HG03571 (cell line): ENCODE measurements at regions not wholly inside any gene's neighbourhood (a gene's known extent, or its start where the extent isn't known, plus 50 kb on each side); places are given as distances from the start of the nearest gene placed in this dataset.
"Not testable (repeated sequence)": the region's sequence is repeated elsewhere in the genome, so short reads cannot be mapped to it uniquely, and the experiment has no call there.

Experiments used
- ATAC-seq: cut with Tn5 transposase; IDR thresholded peaks from one replicate; pipeline ENCODE4 v1.9.1; 2021; ENCODE audit not compliant: unreplicated experiment

DNA sequence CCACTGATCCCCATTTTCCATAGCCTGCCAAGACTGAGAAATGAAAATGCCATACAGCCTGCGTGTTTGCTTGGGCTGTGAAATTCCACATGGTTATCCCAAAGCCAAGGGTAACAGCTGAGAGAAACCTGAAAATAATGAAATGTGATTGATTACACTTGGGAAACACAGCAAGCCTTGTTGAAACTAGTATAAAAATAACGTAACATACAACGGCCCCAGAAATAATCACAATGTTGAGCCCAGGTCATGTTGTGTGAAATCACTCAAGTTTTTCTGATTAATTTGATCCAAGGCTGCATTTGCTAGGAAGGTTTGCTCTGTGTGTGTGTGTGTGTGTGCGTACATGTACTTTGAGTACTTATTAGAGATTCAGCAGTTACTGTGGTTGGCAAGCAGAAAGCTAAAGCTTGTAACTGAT, 269.0 kb downstream of the OXSM start:
- no peak for ATAC-seq

DNA sequence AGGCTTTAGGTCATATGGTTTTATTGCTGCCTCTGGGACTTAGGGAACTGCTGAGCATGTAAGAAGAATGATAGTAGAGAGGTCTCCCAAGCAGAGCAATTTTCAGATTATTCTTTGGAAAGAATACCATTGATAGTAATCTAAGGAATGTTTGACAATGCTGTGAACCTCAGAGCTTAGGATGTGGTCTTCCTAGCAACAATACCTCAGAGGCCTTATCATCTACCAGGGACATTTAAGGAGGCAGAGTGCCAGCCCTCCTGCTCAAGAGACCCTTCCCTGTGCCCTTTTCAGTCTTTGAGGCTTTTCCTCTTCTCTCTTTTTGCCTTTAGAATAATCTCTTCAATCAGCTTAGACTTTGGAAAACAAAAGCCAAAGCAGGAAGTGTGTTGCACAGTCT, 272.1 kb downstream of the OXSM start:
- ATAC-seq: no peak

DNA sequence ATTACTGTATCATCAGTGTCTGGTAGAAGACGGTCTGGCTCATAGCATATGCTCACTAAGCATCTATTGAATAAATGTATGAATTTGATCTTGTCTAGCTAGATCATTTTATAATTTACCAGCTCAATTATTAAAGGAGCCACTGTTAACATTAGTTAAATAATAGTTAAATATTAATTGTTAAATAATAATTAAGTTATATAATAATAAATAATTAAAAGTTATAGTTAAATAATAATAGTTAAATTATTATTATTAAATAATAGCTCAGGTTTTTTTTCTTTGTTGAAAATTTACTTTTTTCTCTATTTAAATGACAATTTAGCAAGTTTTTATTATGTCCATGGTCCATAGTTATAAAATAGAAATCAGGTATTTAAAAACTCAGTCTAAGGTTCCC, 274.4 kb downstream of the OXSM start:
- no peak for ATAC-seq

DNA sequence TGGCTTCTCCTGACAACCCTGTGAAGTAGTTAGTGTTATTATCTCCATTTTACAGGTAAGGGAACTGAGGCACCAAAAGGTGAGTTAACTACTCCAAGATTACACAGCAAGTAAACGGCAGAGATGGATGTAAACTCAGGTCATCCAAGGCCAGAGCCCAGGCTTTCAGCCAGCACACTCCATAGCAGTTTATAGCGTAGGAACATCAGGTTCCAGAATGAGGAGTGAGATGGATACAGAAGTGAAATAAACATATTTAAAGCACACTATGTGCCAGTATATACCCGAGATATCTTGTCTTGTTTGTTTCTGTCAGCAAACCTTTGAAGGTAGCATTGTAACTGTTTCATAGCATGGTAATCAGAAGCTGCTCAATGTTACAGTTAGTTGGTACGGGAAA, 279.0 kb downstream of the OXSM start:
- ATAC-seq: no peak

DNA sequence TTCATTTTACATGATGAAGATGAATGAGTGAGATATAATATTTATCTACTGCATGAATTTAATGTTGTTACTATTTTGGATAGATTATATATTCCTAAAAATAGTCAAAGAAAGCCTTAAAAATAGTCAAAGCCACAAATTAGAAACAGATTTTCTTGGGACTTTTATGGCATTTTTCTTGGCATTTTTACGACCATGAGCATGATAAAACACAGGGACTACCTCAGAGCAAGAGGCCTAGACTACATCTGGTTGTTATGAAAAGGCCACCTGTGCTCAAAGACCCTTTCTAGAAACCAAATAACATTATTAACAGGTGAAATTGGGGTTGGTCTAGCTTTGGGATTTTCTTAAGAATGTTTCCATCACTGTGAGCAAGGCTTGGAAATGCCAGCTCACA, 281.0 kb downstream of the OXSM start:
- ATAC-seq: no peak

DNA sequence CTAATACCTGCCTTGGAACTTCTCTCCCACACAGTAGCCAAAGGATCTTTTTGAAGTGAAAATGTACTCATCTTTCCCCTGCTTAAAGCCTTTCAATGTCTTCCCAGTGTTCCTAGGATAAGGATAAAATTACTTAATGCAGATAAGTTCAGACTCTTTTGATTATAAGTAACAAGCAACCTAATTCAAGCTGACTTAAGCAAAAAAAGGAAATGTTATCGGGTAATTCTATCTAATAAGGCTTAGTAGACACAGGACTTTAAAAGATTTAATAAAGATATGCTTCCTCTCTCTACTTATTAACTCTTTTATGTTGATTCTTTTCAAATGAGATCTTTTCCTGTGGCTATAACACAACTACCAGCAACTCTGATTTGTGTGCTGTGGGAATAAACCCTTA, 284.2 kb downstream of the OXSM start:
- no peak for ATAC-seq

DNA sequence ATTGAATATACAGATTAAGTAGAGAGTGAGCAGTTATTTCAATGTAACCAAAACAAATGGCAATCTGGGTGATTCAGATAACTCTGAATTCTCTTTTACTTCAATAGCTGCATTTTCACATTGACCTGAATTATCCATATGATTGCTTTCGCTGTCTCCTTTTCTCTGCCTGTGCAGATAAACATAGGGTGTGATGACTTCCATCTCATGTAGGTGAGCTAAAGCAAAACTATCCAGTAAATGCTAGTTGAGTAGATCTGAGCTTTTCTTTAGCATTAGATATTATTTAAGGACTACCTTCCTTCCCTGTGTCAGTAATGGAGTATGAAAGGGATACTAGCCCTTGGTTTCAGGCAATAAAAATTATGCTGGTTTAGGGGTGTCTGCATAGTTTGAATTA, 288.6 kb downstream of the OXSM start:
- no peak for ATAC-seq

DNA sequence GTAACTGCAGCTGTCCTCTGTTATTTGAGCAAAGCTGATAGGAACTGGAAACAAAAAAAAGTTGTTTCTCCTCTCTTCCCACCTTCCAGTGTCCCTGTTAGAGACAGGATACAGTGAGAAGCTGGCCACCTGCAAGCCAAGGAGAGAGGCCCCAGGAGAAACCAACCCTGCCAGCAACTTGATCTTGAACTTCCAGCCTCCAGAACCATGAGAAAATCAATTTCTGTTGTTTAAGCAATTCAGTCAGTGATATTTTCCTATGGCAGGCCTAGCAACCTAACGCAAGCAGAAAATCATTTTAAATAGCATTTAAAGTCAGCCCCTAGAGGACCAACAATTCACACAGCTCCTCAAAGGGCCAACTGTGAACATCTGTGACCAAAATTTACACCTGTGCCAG, 291.3 kb downstream of the OXSM start:
- ATAC-seq: no peak

DNA sequence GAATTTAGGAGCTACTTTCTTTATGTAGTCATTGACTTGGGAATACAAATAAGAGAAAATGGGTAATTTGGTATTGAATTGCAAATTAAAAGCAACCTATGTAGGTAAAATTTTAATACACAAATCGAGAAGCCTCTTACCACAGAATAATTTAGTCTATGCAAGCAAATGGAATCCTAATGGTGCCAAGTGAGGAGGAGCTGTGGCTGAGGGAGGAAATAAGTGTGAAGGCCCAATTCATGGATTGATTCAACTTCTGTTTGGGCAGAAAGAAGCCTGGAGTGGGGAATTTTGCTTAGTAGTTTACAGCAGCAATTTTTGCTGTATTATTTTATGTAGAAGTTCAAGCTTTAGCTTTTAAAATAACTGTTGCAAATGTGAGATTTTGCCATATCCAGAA, 291.9 kb downstream of the OXSM start:
- ATAC-seq: no peak

DNA sequence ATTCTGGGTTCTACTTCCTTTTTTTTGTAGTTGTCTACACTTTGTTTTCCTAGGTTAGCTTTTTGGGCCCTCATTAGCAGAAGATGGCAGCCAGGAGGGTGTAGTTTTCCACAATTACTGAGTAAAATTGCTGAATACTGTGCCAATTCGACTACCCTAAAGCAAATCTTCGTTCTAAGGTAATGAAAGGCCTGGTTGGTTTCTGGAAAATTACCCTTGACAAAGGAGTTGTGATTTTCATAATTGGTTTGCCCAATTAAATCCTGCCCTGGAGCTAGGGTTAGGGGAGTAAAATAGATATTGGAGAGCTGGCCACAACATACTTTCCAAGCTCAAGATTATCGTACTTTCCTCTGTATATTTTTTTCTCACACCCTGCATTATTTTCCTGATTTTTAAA, 293.0 kb downstream of the OXSM start:
- no peak for ATAC-seq

DNA sequence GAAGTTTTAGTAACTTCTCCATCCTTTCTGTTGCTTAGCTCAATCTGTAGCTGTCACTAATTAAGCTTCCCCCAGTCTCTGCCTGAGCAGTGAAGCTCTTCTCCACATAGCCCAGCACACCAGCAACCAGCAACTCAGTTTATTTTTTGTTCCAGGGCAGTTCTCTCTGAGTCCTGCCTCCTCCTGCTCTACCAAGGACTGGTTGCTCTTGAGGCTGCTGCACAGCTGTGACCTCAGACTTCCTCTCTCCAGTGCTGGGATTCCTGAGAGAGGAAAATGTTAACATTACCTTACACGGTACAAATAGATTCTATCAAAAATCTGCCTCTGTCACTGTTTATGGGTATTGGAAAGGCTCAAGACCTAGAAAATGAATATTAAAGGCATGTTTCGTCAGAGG, 294.7 kb downstream of the OXSM start:
- no peak for ATAC-seq

DNA sequence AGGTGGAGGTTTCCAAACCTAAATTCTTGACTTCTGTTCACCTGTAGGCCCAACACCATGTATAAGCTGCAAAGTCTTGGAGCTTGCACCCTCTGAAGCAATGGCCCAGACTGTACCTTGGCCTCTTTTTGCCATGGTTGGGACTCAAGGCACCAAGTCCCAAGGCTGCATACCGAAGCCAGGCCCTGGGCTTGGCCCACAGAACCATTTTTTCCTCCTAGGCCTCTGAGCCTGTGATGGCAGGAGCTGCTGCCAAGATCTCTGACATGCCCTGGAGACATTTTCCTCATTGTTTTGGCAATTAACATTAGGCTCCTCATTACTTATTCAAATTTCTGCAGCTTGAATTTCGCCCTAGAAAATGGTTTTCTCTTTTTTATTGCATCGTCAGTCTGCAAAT, 297.9 kb downstream of the OXSM start:
- ATAC-seq: no peak

DNA sequence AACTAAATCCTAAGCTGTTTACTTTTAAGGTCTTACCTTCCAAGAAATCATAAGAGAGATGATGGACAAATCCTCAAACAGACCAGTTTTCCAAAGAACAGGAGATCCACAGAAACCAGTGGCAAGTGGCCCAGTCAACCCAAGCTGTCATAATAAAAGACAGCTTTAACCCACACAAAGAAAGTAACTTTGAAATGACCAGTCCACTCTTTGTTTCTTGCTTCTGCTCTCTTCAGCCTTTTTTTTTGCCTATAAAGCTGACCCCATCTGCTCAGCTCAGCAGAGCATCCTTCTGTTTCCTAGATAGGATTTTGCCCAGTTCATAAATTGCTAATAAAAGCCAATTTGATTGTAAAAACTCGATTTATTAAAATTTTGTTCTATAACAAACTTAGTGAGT, 299.4 kb downstream of the OXSM start:
- no peak for ATAC-seq

DNA sequence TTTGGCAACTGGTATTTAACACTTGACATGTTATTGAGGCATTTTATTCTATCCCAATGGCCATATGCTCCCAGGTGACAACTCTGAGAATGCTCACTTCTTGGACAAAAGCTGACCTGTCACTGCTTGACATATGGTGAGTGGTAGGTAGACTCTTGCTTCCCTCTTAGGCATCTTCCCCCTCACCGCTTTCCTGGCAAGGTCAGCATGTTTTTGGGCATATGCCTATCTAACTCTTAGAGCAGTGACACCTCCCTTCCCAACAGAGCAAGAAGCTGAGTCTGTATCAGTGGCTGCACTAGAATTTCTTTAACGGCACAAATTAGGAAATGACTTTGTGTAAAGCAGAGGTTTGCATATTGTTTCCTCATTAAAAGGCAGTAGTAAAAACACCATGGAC, 300.7 kb downstream of the OXSM start:
- ATAC-seq: no peak

DNA sequence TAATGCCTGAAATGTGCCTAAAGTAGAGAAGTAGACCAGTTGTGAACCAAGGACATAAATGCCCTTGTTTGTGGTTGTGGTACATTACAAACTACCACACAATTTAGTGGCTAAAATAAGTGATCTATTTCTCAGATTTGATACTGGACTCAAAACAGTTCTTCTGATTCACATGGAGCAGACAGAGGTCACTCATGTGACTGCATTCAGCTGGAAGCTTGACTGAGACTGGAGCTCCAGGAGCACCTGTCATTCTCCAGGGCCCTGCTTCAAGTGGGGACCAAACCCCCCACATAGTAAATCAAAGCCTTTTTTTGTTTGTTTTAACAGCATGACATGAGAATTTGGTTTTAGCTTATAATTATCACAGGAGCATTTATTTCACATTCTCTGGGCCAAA, 301.2 kb downstream of the OXSM start:
- no peak for ATAC-seq

DNA sequence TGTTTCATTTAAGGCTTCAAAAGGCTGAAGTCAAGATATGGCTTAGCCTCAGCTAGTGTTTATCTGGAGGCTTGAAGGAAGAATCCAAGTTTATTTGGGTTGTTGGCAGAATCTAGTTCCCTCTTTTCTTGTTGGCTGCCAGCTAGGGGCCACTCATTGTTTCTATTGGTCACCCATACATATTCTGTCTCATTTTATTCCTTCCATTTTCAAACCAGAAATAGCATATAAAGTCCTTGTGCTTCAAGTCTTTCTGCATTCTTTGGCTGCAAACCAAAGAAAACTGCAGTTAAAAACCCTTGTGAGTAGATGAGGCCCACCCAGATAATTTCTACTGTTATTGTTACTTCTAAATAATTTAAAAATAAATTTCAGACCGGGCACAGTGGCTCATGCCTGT, 301.7 kb downstream of the OXSM start:
- no peak for ATAC-seq

DNA sequence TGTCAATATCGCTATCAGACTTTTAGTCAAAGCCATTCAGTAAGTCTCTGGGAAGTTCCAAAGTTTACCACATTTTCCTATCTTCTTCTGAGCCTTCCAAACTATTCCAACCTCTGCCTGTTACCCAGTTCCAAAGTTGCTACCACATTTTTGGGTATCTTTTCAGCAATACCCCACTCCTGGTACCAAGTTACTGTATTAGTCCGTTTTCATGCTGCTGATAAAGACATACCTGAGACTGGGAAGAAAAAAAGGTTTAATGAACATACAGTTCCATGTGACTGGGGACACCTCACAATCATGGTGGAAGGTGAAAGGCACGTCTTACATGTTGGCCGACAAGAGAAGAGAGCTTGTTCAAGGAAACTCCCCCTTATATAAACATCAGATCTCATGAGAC, 307.2 kb downstream of the OXSM start:
- not testable (repeated sequence) for ATAC-seq

DNA sequence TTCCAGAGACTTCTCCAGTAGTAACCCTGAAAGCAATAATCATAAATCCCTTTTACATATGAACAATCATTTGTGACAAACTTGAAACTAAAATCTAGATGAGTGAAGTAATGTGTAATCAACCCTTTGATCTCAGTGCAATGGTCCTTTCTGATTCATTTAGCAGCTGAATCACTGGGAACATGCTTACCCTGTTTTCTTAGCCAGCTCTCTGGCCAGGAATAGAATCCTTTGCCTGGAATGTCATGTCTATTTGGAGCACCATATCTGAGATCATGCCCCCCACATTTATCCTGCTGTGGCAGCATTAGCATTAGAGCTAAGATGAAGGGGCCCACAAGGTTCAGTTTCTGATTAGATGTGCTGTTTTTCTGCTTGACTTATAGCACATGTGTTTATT, 309.8 kb downstream of the OXSM start:
- ATAC-seq: no peak

DNA sequence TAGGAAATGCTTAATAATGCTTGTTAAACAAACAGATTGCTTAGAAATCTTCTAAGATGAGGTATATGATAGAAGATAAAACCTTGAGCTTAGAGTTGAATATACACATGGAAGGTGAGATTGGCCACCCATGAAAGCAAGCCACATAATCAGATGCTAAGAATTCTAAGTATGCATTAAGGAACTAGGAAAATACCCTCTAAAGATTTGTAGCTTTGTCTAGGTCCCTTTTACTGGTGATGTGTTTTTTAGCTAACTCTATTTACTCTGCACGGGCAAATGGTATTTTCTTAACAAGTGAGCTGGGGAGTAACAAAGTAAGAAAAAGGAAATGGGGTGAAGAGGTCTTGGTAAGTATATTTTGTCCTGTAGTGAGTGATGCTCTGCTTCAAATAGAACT, 310.3 kb downstream of the OXSM start:
- ATAC-seq: no peak

DNA sequence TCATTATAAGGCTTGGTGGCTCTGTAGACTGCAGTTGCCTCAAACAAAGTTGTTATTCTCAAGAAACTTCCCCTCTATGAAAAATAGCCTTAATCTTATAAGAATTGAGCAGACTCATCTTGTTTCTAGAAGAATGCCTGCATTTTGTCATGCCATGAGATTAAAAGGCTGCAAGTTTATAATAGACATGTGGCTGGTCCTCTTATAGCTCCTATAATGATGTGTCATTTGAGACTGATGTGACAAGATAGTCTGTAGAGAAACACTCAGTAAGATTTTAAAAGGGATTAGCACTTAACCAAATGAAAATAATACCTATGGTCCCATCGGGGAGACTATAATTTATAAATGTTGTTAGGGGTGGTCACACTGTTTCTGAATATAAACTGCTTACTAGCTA, 312.5 kb downstream of the OXSM start:
- ATAC-seq: no peak

DNA sequence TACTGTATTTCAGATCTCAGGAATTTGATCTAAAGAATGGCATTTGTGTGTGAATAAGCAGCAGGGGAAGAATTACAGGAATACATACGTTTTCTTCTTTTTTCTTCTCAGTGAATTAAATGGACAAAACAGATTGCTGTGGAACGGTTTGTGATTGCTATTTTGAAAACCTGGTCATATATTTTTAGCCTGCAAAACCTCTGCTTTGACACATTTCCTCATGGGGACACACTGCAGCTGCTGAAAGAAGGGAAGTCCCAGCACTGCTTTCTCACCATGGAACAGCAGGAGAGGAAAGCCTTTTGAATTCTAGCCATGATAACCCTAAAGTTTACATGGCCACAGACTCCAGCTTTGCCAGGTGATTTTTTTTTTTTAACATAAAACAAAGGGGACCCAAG, 315.0 kb downstream of the OXSM start:
- no peak for ATAC-seq

DNA sequence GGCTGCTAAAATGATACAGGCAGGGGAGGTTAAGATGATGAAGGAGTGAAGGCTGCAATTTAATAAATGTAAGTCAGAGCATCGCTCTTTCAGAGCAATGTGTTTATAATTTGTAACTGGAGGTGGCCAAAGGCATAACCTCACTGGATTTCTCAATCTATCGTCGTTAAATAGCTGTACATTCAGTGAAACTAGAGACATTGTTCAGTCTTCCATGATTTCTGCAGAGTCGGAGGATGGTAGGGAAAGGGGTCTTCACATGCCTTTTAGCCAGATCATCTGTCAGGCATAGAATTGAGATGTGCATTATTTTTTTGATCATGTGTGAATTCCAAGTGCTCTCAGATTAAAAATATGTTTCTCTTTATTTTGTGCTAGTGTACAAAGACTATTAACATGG, 315.4 kb downstream of the OXSM start:
- no peak for ATAC-seq

DNA sequence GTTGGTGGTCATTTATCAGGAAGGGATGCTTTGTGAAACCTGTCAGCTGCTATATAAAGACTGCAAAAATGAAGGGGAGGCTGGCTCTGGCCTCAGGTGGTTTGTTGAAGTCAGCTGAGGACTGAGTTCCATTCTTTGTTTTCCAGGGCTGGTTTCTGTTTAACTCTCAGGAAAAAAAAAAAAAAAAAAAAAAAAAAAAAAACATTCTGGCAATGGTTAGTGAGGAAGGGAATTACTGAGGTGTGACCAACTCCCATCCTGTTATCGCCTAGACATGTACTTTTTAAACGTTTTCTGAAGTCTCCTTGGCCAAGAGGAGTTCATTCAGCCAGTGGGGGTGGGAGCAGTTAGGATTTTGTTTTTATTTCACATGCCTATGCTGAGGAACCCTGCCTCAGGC, 316.3 kb downstream of the OXSM start:
- no peak for ATAC-seq

DNA sequence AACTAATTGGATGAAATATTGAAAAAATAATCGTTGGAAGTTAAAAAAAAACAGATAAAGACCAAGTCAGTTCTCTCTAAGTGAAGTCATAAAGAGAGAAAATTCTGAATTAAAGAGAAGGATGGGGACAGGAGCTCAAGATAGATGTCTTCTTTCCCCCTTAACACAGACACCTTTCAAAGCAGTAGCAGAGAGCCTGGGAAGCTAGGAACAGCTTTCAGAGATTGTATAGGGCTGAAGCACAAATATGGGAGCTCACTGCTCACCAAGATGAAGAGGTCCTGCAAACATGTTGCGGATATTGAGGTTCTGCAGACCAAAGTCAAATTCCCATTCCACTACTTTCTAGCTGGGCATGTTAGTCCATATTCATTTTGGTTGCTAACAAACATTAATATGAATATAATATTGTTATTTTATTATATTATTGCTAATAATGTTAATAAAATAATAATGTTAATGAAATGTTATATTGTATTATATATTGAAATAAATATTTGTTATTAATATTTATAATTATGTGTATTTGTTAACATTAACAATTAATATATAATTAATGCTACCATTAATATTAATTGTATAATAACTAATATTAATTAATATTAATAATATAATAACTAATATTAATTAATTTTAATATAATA, 319.1 kb downstream of the OXSM start:
- no peak for ATAC-seq
